RPMI7951 (cell line): ENCODE measurements at regions not wholly inside any gene's neighbourhood (a gene's known extent, or its start where the extent isn't known, plus 50 kb on each side); places are given as distances from the start of the nearest gene placed in this dataset.

Experiments used
- DNase-seq: peaks from one replicate; pipeline ENCODE4 v3.0.0-alpha.2; 2012; ENCODE audit warnings: low read depth

DNA sequence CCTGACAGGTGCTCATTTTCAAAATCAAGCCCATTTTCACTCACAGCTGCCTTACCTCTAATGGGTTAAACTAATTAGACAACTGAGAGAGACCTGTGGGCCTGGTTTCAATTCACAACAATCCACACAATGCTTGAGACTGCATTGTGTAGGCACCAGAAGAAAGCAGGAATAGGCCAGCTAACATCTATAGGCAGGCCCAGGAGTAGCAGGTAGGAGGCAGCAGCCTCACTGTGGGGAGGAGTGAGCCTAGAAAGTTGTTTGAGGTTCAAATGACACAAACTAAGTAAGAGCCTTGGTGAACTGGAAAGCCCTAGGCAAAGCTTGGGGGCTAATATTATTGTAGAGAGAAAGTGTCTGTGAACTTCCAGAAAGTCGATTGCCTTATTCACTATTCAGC, 289.5 kb upstream of the CCDC196 start:
- no peak for DNase-seq

DNA sequence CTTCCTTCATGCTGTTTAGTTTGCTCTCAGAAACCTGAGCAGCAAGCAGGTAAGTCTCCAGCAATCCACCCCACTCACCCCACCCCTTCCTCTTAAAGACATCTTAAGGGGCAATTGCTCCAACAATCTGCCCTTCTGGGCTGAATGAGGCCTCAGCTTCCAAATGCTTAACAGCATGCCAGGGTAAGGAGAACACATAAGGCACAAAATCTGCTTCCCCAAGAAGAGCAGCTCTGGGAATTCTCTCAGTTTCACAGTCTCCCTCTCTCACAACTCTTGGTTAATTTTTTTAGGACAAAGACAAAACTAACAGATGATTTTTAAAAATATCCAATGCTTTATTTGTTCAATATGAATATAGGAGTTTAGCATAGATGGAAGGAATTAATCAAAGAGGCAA, 288.9 kb upstream of the CCDC196 start:
- DNase-seq, result no peak

DNA sequence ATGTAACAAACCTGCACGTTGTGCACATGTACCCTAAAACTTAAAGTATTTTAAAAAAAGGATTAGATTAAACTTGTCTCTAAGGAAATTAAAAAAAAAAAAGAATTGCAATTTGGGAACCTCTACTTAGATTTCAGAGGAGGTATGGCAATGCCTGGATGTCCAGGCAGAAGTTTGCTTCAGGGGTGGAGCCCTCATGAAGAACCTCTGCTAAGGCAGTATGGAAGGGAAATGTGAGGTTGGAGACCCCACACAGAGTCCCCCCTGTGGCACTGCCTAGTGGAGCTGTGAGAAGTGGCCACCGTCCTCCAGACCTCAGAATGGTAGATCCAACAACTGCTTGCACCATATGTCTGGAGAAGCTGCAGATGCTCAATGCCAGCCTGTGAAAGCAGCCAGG, 279.6 kb upstream of the CCDC196 start:
- no peak for DNase-seq

DNA sequence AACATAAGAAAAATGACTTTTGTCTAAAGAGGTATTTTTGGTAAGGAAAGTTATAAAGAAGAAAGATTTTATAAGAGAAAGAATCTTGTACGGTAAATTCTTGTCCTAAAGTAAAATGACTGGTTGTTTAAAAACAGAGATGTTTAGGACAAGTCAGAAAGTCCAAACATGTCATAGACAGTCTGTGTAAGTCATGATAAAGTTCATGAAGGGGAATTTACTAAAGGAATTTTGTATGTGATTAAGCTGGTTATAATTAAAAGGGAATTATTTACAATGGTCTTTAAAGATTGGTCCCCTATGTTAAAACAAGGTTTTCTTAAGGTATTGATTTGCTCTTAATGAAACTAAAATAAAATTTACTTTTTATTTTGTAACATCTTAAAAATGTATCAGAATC, 269.4 kb upstream of the CCDC196 start:
- peak; percentile 6 for DNase-seq

DNA sequence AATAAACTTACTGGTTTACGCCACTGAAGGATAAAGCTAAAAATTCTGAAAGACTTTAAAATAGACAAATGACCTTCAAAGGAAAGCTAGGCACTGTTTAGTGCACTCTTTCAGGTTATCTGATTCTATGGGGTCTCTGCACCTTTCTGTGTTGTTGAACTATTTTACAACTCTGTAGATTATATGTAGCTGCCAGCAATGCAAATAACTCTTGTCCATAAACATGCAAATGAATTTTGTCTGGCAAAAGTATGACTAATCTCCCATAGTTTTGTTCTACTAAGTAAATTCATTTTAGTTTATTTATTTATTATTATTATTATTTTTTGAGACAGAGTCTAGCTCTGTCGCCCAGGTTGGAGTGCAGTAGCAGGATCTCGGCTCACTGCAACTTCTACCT, 266.3 kb upstream of the CCDC196 start:
- DNase-seq, result no peak

DNA sequence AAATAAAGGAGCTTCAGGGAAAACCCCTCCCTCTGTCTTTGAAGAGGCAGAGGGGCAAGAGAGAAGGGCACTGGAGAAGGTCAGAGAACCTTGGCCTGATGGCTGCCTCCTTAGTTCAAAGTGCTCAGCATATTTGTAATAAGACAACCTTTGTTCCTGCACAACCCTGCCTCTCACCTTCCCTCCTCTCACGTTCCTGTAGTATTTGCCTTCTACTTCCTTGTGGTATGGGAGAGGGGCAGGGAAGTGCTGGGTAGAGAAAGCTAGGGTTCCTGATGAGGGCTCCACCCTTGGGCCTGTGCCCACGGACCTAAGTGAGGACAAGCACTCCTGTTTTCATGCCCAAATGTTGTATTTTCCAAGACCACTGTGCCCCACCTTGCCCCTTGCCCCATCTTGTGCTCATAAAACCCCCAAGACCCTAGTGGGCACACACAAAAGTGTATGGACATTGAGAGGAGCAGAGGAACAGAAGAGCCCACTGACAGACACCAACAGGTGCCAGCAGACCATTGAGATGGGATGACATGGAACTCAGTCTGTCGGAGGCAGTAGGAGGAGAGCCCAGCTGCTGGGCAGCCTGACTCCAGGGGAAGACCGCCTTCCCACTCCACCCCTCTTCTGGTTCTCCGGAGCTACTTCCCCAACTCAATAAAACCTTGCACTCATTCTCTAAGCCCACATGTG, 261.5 kb upstream of the CCDC196 start:
- DNase-seq, result no peak

DNA sequence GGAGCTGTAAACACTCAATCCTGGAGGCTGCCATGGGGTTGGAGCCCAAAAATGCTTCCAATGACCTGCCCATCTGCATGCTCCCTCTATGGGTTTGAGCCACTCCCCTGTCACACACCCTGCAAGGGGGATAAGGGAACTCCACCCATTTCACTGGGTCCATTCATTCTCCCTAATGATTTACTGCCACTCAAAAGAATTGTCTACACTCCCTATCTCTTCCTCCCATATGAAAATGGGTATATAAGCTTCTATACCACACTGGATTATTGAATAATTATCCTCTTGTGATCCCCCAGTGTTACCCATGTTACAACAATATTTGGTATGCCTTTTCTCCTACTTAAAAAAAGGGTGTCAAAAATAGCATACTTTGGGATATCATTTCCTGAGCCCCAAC, 260.8 kb upstream of the CCDC196 start:
- DNase-seq, result no peak

DNA sequence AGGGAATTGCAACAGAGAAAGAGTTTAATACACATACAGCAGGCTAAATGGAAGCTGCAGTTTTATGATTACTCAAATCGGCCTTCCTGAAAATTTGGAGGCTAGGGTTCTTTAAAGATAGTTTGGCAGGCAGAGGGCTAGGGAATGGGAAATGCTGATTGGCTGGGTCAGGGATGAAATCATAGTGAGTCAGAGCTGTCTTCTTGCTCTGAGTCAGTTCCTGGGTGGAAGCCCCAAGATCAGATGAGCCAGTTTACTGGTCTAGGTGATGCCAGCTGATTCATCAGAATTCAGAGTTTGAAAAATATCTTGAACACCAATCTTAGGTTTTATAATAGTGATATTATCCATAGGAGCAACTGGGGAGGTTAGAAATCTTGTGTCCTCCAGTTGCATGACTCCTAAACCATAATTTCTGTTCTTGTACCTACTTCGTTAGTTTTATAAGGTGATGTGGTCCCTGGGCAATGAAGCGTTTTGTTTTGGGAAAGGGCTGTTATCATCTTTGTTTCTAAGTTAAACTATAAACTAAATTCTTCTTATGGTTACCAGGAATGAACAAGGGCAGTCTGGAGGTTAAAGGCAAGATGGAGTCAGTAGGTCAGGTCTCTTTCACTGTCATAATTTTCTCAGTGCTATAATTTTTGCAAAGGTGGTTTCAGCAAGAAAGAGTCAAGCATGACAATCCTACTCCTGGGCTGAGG, 257.8 kb upstream of the CCDC196 start:
- peak; percentile 74 for DNase-seq

DNA sequence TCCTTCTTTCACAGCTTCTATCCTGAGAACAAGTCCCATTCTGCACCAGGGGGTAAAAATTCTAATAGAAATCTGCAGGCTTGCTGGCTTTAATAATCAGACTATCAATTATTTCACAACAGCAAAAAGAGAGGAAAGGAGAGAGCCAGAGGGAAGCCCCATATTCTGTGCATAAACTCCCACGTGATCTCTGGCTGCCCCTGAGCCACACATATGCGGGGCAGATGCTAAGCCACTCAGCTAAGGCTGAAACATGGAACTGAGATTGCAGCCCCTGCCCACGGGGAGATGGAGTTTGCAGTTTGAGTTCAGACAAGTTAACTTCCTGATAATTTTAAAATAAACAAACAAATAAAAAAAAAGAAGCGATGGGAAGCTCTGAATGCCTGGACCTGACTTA, 254.4 kb upstream of the CCDC196 start:
- DNase-seq, result peak; percentile 7

DNA sequence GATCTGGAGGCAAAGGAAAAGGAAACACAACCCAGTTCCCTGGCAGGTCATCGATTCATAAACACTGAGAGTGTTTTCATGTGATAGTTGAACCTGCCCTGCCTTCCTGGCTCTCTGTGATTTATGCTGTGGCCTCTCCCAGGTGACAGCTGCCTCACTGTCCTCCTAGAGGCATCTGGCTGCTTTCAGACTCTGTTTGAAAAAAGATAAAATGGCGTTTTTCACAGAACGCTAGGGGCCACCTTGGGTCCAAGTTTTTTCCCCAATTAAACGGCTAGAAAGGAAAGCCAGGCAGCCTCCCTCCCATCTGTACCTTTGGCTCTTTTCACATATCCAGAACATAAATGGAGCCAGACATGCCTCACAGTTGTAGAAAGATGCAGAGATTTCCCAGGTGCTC, 252.6 kb upstream of the CCDC196 start:
- no peak for DNase-seq

DNA sequence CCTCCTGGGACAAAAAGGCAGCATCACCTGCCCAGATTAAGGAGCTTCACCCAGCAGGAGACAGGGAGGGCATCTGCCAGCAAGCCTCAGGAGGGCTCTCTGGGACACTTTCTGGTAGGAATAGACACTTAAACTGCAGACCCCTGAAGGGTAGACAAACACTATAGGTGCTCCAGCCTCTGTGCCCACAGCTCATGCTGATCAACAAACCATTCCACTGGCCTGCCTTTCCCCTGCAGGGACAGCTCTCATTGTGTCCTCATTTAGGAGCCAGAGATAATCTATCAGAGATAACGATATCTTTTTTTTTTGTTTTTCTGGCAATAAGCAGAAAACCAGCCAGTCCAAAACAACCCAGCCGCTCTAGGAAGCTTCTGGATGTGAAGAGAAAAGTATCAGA, 251.8 kb upstream of the CCDC196 start:
- DNase-seq, result no peak

DNA sequence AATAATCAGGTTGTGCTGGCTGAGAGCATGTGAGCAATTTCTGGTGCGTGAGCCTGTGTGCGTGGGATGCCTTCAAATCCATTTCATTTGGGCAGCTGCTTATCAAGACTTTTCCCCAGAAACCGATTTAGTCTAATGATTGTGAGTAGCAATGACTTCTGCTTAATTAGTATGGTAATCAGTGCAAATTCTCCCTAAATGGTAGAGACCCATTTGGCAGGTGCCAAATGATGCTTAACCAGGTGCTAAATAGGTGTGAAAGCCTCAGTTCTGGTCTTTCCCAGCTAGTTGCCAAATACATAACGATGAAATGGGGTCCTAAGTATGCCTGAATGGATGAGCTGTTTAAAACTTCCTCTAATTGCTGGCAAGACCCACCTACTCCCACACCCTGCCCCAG, 248.4 kb upstream of the CCDC196 start:
- no peak for DNase-seq

DNA sequence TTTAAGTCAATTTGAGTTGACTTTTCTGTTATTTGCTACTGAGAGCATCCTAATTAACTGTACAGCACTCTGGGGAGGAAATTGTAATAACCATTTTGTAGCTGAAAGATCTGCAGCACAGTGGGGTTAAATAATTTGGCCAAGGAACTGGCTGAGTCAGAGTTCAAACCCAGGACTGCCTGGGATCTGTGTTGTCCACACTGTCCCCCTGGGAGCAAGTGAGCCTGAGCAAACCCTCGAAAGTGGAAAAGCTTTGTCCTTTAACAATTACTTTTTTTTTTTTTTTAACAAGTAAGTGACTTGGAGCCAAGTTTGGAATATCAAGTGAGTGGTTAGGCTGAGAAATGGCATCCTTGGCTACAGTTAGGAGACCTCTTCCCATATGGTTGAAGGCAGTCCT, 247.2 kb upstream of the CCDC196 start:
- no peak for DNase-seq

DNA sequence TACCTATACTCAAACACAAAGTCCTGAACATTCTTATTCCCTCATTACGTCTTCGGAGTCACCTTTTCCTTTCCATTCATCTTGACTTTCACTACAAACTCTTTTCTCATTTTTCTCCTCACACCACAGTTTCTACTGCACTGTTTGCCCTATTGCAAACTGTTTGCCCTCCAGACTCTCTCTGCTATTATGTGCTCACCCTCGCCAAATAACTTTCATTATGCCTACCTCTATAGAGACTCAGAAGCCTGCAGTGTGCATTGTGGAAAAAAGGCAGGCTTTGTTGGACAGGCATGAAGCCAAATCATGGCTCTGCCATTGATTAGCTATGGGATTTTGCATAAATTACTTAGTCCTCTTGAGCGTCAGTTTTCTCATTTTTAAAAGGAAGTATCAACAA, 246.6 kb upstream of the CCDC196 start:
- DNase-seq, result no peak

DNA sequence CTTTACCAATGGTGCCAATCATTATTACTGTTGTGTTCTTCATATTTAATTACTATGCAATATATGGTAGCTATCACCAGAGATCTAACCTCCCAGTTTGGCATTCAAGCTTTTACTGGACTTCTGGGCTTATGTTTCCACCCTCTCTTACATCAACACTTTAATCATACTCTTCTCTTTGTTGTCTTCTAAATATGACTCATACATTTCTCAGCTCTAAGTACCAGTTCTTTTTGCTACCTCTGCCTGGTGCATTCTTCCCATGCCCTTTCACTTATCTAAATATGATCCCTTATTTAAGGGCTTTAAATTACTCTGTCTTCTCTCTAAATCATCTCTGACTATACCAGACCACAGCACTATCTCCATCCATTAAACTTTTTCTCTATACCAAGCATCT, 246.1 kb upstream of the CCDC196 start:
- no peak for DNase-seq

DNA sequence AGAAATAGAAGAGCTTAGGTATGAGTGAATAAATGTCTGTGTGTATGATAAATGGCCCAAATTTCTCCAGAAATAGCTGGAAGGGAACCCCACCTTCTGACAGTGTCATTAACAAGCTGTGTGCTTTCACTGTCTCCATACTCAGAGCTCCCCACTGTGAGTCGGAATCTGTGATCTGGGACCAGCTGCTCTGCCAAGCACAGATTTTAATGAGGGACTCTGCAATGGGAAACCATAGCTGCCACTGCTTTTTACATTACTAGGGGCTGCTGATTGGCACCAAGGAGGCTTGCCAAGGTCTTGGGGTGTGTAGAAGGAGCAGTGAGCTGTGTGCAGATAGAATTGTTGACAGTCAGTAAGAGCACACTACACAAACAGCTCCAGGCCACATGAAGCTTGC, 244.2 kb upstream of the CCDC196 start:
- no peak for DNase-seq

DNA sequence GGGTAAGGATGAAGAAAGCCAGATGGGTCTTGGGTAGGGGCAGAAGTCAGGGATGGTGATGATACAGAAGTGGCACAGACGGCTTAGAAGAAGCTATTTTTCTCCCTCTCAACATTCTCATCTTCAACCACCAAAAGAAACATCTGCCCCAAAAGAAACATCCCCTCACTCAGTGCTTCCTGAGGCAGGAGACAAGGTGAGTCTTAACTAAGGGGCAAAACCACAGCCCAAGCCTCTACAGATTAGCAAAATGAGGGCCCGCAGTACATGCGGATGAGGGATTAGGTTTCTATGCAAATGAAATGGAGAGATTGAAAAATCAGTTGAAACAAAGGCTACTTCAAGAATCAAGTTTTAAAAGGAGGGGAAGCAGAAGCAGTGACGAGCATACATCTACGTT, 241.3 kb upstream of the CCDC196 start:
- DNase-seq, result no peak

DNA sequence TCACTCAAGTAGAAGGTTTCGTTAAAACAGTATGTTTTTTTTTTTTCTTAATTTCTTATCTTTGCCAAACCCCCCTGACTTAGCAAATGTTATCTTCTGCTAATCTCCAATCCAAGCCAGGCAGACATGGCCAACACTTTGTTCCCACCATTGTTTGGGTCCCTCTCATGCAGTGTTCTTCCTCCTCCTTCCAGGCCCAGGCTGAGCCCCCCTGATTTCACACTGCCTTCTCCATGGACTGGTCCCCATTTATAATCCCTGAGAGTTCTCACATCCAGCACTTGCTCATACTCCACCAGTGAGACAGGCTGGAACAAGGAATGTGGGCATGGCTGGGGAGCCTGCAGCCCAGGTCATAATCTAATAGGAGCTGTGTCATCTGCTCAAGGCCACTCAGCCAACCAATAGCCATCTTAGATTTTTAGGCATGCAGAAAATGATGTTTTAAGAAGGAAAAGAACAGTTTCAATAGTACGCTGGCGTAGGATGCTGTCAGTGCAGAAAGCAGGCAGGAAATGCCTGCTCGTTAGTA, 238.4 kb upstream of the CCDC196 start:
- DNase-seq, result no peak

DNA sequence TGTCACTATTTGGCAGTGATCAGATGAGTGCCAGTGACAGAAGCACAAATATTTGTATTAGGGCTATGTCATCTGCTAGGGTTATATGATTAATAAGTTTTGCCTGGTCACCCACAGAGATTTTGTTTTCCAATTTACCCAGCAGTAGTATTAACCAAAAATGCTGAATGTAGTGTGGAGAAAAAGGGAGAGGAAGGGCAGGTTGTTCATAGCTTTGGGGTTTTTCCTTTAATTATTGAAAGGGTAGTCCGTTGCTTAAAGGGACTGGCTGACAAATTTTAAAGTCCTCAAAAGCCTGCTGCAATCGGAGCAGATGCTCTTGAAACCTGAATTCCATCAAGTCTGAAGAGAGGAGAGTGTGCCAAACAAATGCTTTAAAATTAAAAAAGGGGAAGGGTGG, 237.9 kb upstream of the CCDC196 start:
- DNase-seq, result no peak

DNA sequence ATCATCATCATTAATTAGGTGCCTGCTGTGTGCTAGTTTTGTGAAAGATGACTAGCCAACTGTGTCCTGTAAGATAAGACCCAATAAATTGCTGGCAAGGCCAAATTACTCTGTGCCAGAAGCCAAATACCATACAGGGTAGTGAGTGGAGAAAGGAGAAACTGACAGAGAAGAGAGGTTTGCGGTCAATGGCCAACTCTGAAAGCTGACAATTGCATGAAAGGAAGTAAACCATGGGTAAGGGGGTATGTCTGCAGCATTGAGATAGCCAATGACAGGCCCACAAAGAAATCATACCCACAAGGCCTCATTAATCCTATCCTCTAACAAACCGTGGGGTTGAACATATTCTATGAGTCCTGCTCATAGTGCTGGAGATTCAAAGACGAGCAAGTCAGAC, 236.6 kb upstream of the CCDC196 start:
- no peak for DNase-seq

DNA sequence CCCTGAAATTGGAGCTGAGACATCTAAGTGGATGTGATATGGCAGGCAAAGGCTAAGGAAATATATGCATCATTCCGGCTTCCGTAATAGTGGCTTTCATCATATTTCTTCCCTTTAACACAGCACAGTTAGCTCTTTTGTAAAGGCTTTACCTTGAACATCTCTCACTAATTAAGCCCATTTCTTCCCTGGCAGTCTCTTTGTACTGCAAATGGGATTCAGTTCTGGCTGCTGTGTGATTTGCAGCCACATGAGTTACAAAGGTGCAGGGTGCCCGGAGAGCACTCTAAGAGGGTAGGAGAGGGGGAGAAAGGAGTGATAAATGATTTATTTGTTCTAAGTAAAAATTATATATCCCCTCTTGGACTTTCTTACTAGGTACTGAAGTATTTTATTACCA, 232.1 kb upstream of the CCDC196 start:
- no peak for DNase-seq

DNA sequence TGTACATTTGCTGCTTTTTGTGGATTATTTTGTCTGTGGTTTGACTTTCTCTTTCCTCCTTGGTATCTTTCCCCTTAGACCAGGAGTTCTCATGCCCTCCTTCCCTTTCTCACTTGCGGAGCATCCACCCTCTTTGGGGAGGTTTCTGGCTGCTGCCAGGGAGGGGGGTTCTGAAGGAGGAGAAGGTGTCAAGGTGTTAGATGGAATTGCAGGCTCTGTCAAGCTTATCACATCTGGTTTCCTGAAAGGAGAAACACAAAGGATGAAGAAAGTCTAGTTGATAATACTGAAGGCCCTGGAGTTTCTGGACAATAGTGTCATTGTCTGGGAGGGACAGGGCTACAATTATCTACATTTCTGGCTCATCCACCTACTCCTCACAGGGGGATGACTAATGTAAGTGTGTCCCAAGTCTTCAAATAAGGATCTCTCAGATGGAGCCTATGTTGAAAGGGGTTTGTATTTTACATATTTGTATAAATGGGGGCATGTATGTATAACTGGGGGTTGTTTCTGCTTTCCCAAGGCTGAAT, 217.3 kb upstream of the CCDC196 start:
- no peak for DNase-seq

DNA sequence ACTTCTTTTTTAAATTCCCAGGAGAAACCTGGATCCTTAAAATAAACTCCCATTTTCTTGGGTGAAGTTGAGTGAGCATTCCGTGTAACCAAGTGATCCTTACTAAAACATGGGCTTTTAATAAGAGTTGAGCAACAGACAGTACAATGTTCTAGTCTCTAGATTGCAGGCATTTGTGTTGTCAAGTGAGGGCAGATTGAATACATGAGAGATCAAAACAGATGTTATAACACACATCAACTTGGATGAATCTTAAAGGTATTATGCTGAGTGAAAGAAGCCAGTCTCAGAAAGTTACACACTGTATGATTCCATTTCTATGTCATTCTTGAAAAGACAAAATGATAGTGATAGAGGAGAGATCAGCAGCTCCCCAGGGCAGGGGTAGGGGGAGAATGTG, 213.9 kb upstream of the CCDC196 start:
- DNase-seq, result no peak
